Peyer's patch (tissue), 4 donors: ENCODE measurements at regions not wholly inside any gene's neighbourhood (a gene's known extent, or its start where the extent isn't known, plus 50 kb on each side); places are given as distances from the start of the nearest gene placed in this dataset.

ENCODE experiments used
- POLR2A ChIP-seq, 2 donors: fragments of 450-650 bp; IDR thresholded peaks; one replicate each; pipeline ENCODE4 v1.5.1; 2017; ENCODE audit warnings: antibody characterized with exemption in 2 of 2, mild to moderate bottlenecking in 2 of 2, moderate library complexity in 2 of 2
- TF ChIP-seq, protein P1 (sequence below), 6 experiments: fragments of 450-650 bp in 4 of 6; fragments of 200-600 bp in 2 of 6; sonication (generic) in 1 of 6; IDR thresholded peaks; one replicate each; pipeline ENCODE4 v1.5.1; 2017 to 2019; ENCODE audit warnings: antibody characterized with exemption in 6 of 6, mild to moderate bottlenecking in 3 of 6, moderate library complexity in 1 of 6

DNA sequence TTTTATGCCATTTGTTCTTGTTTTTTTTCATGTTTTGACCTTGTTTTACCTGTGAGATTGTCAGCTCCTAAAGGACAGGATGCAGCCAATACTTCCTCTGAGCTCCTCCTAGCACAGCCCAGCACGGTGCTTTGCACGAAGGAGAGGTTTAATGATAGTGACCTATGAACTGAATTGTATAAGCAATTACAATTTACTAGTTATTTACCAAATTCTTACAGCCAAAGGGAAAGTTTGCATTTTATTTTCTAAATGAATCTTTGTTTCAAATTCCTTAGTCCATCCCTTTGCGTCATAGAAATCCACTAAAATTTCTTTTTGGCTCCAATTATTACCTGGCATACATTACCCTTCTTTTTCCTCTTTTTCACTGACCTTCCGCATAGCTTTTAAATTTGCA is 326.1 kb downstream of the TDRD15 start:
- TF ChIP-seq, protein P1, sequence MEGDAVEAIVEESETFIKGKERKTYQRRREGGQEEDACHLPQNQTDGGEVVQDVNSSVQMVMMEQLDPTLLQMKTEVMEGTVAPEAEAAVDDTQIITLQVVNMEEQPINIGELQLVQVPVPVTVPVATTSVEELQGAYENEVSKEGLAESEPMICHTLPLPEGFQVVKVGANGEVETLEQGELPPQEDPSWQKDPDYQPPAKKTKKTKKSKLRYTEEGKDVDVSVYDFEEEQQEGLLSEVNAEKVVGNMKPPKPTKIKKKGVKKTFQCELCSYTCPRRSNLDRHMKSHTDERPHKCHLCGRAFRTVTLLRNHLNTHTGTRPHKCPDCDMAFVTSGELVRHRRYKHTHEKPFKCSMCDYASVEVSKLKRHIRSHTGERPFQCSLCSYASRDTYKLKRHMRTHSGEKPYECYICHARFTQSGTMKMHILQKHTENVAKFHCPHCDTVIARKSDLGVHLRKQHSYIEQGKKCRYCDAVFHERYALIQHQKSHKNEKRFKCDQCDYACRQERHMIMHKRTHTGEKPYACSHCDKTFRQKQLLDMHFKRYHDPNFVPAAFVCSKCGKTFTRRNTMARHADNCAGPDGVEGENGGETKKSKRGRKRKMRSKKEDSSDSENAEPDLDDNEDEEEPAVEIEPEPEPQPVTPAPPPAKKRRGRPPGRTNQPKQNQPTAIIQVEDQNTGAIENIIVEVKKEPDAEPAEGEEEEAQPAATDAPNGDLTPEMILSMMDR (IDR thresholded peaks at IDR 0.05) = no peak
- TF ChIP-seq POLR2A (IDR thresholded peaks at IDR 0.05) = no peak
